Activated CD4-positive, alpha-beta T cell treated with anti-CD3 and anti-CD28 coated beads, Interleukin-2, amount 10 ng/mL, durations not matched to agents 7 days and 5 days (primary cell): ENCODE measurements at regions not wholly inside any gene's neighbourhood (a gene's known extent, or its start where the extent isn't known, plus 50 kb on each side); places are given as distances from the start of the nearest gene placed in this dataset.

ENCODE experiments used
- CTCF ChIA-PET: fragments of 350-600 bp; sonication (Branson Sonifier 250); formaldehyde crosslinking; loops from one replicate; lab custom pipeline; 2021; ENCODE audit warnings: antibody characterized with exemption; lab: Charles Lee
- POLR2A ChIA-PET: fragments of 350-600 bp; sonication (Branson Sonifier 250); formaldehyde crosslinking; loops from one replicate; lab custom pipeline; 2021; ENCODE audit warnings: antibody characterized with exemption; lab: Charles Lee
- DNase-seq: peaks from one replicate; pipeline ENCODE4 v3.0.0-alpha.2; 2020
- H3K27ac Mint-ChIP-seq: one replicate; pipeline ENCODE4 v1.8.0; 2021; ENCODE audit warnings: mild to moderate bottlenecking, moderate library complexity, mixed read lengths
- H3K27me3 Mint-ChIP-seq: one replicate; pipeline ENCODE4 v1.8.0; 2021; ENCODE audit warnings: mixed read lengths
- H3K36me3 Mint-ChIP-seq: one replicate; pipeline ENCODE4 v1.8.0; 2021; ENCODE audit warnings: low read depth, mixed read lengths
- H3K4me1 Mint-ChIP-seq: one replicate; pipeline ENCODE4 v1.8.0; 2021; ENCODE audit warnings: mixed read lengths
- H3K4me3 Mint-ChIP-seq: one replicate; pipeline ENCODE4 v1.8.0; 2021; ENCODE audit warnings: mild to moderate bottlenecking, moderate library complexity, mixed read lengths
- H3K9me3 Mint-ChIP-seq: one replicate; pipeline ENCODE4 v1.8.0; 2021; ENCODE audit warnings: mixed read lengths

DNA sequence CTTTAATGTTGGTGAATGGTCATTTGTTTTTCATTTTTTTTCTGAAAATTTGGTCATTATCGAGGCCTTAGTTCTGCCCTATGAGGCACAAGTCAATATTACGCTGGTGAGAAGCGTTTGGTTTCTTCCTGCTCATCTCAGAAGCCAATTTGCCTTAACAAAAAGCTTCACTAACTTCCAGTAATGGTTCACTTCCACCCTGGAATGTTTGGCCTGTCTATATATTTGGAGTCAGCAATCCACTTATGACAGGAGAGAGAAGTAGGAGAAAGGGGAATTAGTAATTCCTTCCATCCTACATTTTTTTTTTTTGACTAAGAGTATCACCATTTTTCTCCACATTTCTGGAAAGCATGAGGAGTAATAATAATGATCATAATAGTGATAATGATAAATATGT lies 124.4 kb downstream of the DIPK2A start:
- no peak for DNase-seq
- POLR2A ChIA-PET = no interaction called here
- Mint-ChIP-seq H3K4me3 (no peak overlapping the region), H3K36me3 (no peaks in the 10 kb centered on the region), H3K27ac (no peak overlapping the region), H3K4me1 (no peaks in the 10 kb centered on the region), H3K27me3 (peaks cover 2% of the 10 kb centered on the region), H3K9me3 (no peaks in the 10 kb centered on the region)
- CTCF ChIA-PET = no interaction called here

DNA sequence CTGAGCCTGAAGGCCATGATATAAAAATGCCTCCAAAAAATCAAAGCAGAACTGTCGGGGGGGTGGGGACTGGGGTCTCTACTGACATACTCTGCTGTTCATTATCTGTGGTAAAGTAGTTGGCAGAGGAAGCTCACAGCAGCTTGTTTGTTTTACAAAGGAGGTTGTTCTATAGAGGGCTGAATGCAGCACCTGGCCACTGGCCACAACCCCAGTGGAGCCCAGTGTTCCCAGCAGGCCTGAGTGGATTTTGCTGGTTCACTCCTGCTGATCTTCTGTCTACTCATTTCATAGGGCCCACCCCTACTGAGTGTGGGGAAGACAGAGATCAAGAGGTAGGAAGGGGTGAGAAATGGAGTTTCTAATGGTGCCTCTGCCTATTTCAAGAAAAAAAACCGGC lies 125.5 kb downstream of the DIPK2A start:
- no peaks in the 10 kb centered on the region for H3K27me3 Mint-ChIP-seq
- H3K27ac Mint-ChIP-seq = no peak overlapping the region
- POLR2A ChIA-PET = no interaction called here
- CTCF ChIA-PET = no interaction called here
- H3K36me3 Mint-ChIP-seq = no peaks in the 10 kb centered on the region
- no peaks in the 10 kb centered on the region for H3K9me3 Mint-ChIP-seq
- no peaks in the 10 kb centered on the region for H3K4me1 Mint-ChIP-seq
- no peak overlapping the region for H3K4me3 Mint-ChIP-seq
- DNase-seq = no peak

DNA sequence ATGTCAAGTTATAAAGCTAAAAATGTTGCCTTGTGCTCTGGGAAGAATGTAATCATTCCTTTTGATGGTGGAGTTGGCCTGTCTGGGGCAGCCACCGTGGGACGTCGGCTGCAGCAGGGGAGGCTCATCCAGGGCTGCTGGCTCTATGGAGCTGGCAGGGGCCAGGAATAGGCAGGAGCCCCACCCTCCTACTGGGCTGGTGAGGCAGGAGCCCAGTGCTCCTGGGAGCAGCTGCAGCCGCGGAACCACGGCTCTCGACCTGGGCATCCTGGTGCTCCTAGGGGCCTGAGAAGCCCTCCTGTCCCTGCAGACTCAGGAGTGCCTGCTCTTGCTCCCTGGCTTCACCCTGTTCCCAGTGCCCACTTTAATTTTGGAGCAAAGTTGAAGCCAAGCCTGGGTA lies 127.1 kb downstream of the DIPK2A start:
- no peaks in the 10 kb centered on the region for H3K4me1 Mint-ChIP-seq
- H3K4me3 Mint-ChIP-seq = no peak overlapping the region
- H3K27me3 Mint-ChIP-seq = no peaks in the 10 kb centered on the region
- POLR2A ChIA-PET = no interaction called here
- no peaks in the 10 kb centered on the region for H3K36me3 Mint-ChIP-seq
- CTCF ChIA-PET = no interaction called here
- DNase-seq = no peak
- H3K9me3 Mint-ChIP-seq = no peaks in the 10 kb centered on the region
- H3K27ac Mint-ChIP-seq = no peak overlapping the region

DNA sequence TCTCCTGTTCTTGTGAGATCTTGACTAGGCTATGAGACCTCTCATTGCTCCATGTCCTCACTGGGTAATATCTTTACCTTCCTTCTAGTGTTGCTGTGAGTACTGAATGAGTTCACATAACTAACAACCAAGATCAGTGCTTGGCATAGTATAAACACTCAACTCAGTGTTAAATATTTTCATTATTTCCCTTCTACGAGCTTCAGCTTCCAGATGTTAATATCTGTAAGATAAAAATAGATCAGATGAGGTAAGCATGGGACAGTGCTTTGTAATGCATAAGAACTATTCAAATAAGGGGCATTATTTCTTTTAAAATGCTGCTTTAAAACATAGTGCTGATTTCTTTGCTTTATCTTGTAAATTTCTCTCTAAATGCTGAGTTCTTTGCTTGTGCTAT lies 130.8 kb downstream of the DIPK2A start:
- no peak overlapping the region for H3K4me3 Mint-ChIP-seq
- no peaks in the 10 kb centered on the region for H3K4me1 Mint-ChIP-seq
- H3K9me3 Mint-ChIP-seq = no peaks in the 10 kb centered on the region
- no peak for DNase-seq
- POLR2A ChIA-PET = no interaction called here
- no peak overlapping the region for H3K27ac Mint-ChIP-seq
- no peaks in the 10 kb centered on the region for H3K27me3 Mint-ChIP-seq
- H3K36me3 Mint-ChIP-seq = no peaks in the 10 kb centered on the region
- CTCF ChIA-PET = no interaction called here

DNA sequence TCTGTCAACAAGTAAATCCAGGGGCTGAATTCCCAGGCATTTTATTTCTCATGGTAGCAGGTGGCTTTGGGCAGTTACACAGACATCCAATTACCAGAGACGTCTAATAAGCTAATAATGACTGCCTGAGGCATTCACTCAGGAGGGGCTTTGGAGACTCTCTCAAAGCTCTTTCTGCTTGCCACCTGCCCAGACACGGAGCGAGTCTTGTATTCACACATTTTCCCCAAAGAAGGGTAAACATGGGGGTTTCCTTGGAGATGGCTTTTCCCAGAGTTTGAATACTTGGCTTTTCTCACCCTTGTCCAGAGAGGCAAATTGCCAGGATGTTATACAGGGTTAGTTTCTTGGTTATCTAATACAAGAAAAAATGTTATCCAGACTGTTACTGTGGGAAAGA lies 132.6 kb downstream of the DIPK2A start:
- no peaks in the 10 kb centered on the region for H3K9me3 Mint-ChIP-seq
- H3K27ac Mint-ChIP-seq = no peak overlapping the region
- POLR2A ChIA-PET = no interaction called here
- H3K4me3 Mint-ChIP-seq = no peak overlapping the region
- no peak for DNase-seq
- H3K36me3 Mint-ChIP-seq = no peaks in the 10 kb centered on the region
- H3K27me3 Mint-ChIP-seq = no peaks in the 10 kb centered on the region
- H3K4me1 Mint-ChIP-seq = no peaks in the 10 kb centered on the region
- CTCF ChIA-PET = no interaction called here

DNA sequence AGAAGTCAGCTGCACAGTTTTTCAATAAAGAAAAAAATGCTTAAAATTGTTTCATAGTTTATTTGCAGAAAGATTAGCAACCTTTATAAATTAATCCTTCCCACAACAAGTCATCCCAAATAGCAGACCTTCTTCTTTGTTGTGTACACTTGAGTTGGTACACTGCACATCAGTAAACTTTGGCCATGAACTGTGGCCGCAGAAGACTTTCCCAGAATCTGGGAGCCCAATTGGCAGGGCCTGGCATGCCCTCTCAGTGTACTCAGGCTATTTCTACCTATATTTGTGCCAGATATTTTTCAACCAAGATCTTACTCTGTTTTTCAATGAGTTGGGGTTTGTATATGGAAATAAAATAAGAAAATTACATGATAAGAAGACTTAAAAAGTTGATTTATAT lies 133.1 kb downstream of the DIPK2A start:
- H3K27ac Mint-ChIP-seq = no peak overlapping the region
- H3K27me3 Mint-ChIP-seq = no peaks in the 10 kb centered on the region
- no peaks in the 10 kb centered on the region for H3K9me3 Mint-ChIP-seq
- H3K36me3 Mint-ChIP-seq = no peaks in the 10 kb centered on the region
- ChIA-PET CTCF (no interaction called here), POLR2A (no interaction called here)
- DNase-seq = no peak
- no peaks in the 10 kb centered on the region for H3K4me1 Mint-ChIP-seq
- no peak overlapping the region for H3K4me3 Mint-ChIP-seq

DNA sequence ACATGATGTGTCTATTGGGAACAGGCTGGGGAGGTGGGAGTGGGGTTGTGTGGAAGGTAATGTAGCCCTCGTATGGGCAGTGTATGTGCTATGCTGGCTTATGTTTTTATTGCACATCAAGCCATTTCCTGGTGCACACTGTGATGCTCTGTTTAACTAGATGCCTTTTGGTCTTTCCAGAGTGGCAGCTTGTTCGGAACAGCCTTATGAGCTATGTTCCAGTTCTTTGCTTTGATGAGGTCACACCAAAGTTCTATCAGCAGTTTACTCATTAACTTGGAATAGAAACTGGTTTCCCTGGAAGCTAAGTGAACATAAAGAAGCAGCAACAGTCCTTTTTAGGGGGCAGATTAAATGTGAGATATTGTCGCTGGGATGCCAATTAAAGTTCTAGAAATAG lies 133.9 kb downstream of the DIPK2A start:
- CTCF ChIA-PET = no interaction called here
- H3K27ac Mint-ChIP-seq = no peak overlapping the region
- H3K27me3 Mint-ChIP-seq = no peaks in the 10 kb centered on the region
- no peak for DNase-seq
- H3K36me3 Mint-ChIP-seq = no peaks in the 10 kb centered on the region
- H3K9me3 Mint-ChIP-seq = no peaks in the 10 kb centered on the region
- no peak overlapping the region for H3K4me3 Mint-ChIP-seq
- H3K4me1 Mint-ChIP-seq = no peaks in the 10 kb centered on the region
- POLR2A ChIA-PET = no interaction called here

DNA sequence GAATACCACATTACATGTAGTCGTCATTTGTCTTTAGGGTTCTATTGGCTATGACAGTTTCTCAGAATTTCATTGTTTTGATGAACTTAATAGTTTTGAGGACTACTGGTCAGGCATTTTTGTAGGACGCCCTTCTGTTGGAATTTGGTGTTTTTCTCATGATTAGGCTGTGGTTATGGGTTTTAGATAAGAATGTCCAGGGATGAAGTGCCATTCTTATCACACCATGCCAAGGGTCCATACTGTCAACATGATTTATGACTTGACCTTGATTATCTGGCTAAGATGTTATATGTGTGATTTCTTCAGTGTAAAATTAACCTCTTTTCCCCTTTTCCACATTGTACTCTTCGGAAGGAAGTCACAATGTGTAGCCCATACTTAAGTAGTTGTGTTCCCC lies 135.3 kb downstream of the DIPK2A start:
- H3K9me3 Mint-ChIP-seq = no peaks in the 10 kb centered on the region
- H3K36me3 Mint-ChIP-seq = no peaks in the 10 kb centered on the region
- no peak overlapping the region for H3K4me3 Mint-ChIP-seq
- no peak for DNase-seq
- no peaks in the 10 kb centered on the region for H3K4me1 Mint-ChIP-seq
- no peak overlapping the region for H3K27ac Mint-ChIP-seq
- H3K27me3 Mint-ChIP-seq = no peaks in the 10 kb centered on the region
- CTCF ChIA-PET = no interaction called here
- POLR2A ChIA-PET = no interaction called here

DNA sequence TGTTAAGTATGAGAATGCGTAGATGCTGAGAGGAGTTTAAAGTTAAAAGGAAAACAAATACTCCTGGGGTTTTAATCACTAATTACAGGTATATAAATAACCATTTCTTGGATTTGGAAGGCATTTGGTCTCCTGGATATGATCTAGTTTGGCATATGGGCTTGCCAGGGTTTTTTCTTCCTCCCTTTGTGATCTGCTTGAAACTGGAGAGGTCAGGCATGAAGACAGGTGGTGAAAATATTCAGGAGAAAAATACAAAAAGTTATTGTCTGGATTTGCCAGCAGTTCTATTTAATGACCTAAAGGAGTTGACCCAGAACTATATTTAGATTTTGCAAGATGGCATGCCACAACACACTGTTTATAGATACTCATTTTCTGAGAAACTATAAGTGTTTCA lies 136.3 kb downstream of the DIPK2A start:
- no peak overlapping the region for H3K4me3 Mint-ChIP-seq
- H3K9me3 Mint-ChIP-seq = no peaks in the 10 kb centered on the region
- ChIA-PET CTCF (no interaction called here), POLR2A (no interaction called here)
- no peaks in the 10 kb centered on the region for H3K36me3 Mint-ChIP-seq
- H3K27ac Mint-ChIP-seq = no peak overlapping the region
- DNase-seq = no peak
- H3K27me3 Mint-ChIP-seq = no peaks in the 10 kb centered on the region
- H3K4me1 Mint-ChIP-seq = no peaks in the 10 kb centered on the region

DNA sequence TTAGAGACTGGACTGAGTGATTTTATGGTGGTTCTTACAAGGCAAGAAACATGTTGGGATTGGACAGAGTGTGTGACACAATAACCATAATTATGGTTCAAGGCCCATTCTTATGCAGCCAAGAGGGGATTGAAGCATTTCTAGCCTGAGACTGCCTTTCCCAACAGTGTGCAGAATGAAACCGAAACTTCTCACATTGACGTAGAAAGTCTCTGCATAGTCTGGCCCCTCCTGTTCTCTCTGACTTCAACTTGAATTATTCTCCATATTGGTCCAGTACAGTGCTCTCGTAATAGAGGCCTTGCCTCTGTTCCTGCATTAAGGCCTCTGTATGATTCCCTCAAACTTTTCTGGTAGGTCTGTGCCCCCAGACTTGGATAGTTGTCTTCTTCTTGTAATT lies 138.3 kb downstream of the DIPK2A start:
- ChIA-PET CTCF (no interaction called here), POLR2A (no interaction called here)
- Mint-ChIP-seq H3K4me3 (no peak overlapping the region), H3K27ac (no peak overlapping the region), H3K4me1 (peaks cover 2% of the 10 kb centered on the region), H3K9me3 (no peaks in the 10 kb centered on the region), H3K27me3 (peaks cover 2% of the 10 kb centered on the region), H3K36me3 (no peaks in the 10 kb centered on the region)
- no peak for DNase-seq

DNA sequence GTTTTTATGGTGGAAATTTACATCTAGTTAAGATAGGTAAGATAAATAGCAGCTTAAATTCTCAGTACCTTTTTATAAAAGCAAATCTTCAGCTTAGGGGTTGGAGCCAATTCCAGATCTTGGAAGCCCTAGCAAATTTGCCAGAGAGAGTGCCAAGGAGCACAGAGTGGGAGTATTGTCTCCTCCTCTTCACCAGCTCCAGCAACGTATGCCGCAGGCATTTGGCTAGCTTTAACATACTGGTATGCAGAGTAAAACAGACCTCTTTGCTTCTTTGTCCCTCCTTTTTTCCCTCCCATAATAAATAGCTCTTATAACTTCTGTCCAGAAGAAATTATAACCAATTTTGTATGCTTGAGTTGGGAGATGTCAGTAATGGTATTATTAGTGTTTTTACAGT lies 140.4 kb downstream of the DIPK2A start:
- peaks cover 2% of the 10 kb centered on the region for H3K27me3 Mint-ChIP-seq
- no peaks in the 10 kb centered on the region for H3K9me3 Mint-ChIP-seq
- ChIA-PET POLR2A (no interaction called here), CTCF (no interaction called here)
- H3K4me3 Mint-ChIP-seq = no peak overlapping the region
- peaks cover 2% of the 10 kb centered on the region for H3K4me1 Mint-ChIP-seq
- H3K36me3 Mint-ChIP-seq = no peaks in the 10 kb centered on the region
- no peak overlapping the region for H3K27ac Mint-ChIP-seq
- no peak for DNase-seq

DNA sequence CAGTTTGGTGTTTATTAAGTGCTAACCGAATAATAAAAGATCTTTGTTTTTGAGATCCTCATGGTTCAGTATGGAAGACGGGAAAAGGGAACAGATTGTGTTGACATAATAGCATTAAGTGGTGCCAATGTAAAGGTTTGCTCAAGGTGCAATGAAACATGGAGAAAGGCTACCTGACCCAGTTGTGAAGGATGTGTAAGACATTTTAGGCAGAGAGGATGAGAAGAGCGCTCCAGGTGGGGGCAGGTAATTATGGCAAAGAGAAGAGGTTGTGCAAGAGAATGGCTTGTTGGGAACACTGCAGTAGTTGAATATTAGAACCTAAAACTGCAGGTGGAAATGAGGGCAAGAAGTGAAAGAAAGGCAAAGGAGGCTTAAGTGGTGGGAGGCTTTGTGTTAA lies 140.8 kb downstream of the DIPK2A start:
- DNase-seq = no peak
- ChIA-PET CTCF (no interaction called here), POLR2A (no interaction called here)
- Mint-ChIP-seq H3K9me3 (no peaks in the 10 kb centered on the region), H3K27me3 (peaks cover 2% of the 10 kb centered on the region), H3K4me1 (peaks cover 2% of the 10 kb centered on the region), H3K36me3 (no peaks in the 10 kb centered on the region), H3K4me3 (no peak overlapping the region), H3K27ac (no peak overlapping the region)

DNA sequence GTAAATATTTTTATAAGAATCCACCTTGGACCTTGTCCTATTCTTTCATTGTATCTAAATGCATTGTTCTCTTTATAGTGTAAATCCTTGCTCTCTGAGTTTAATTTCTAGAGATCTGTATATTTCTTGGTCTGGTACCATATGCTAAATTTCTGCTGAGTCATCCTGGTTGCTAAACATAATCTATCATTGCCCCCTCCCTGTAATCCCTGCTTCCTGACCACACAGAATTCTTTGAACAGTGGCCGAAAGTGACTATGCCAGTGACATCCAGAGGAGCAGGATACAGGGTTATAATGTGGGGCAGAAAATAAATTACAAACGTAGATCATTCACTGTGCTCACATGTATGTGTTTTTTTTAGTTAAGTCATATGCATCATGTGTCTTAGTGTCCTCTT lies 143.1 kb downstream of the DIPK2A start:
- POLR2A ChIA-PET = no interaction called here
- CTCF ChIA-PET = no interaction called here
- no peak overlapping the region for H3K27ac Mint-ChIP-seq
- H3K9me3 Mint-ChIP-seq = no peaks in the 10 kb centered on the region
- no peaks in the 10 kb centered on the region for H3K36me3 Mint-ChIP-seq
- peaks cover 2% of the 10 kb centered on the region for H3K4me1 Mint-ChIP-seq
- H3K27me3 Mint-ChIP-seq = peaks cover 2% of the 10 kb centered on the region
- no peak overlapping the region for H3K4me3 Mint-ChIP-seq
- no peak for DNase-seq

DNA sequence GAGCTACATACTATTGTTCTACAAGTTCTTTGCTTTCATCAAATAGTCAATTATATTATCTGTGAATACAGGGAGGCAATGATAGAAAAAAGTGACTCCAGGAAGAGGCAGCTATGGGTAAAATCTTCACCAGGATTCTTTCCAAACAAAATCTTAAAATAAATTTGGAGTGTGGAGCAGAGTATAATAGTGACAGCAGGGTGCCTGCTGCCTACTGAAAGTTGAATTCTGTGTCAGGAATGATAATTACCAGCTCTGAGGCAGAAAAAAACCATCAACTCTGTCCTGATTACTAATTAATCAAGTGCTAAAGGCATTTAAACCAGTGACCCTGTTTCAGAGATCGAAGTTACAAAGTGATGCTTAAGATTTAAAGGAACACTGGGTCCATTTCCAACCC lies 148.0 kb downstream of the DIPK2A start:
- no peaks in the 10 kb centered on the region for H3K27me3 Mint-ChIP-seq

DNA sequence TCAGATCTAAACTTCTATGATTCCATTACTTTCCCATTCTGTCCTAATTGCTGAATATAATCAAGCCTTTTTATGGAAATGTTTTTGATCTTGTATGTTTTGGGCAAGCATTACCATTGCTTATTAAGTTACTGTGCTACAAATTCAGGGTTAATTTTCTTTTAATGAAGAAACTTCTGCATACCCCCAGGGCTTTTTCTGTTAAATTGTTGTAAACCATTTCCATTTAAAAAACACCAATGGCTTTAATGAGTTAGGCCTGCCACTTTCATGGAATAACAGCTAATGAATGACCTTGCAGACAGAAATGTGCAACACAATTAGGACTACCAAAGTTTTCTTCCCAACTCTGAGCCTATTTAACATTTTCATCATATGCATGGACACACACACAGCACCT lies 150.0 kb downstream of the DIPK2A start:
- no peaks in the 10 kb centered on the region for H3K27me3 Mint-ChIP-seq
- POLR2A ChIA-PET = no interaction called here
- H3K36me3 Mint-ChIP-seq = no peaks in the 10 kb centered on the region
- CTCF ChIA-PET = no interaction called here
- no peak for DNase-seq
- no peak overlapping the region for H3K27ac Mint-ChIP-seq
- no peaks in the 10 kb centered on the region for H3K9me3 Mint-ChIP-seq
- no peaks in the 10 kb centered on the region for H3K4me1 Mint-ChIP-seq
- no peak overlapping the region for H3K4me3 Mint-ChIP-seq

More for the DNA sequence above, 148.0 kb downstream of the DIPK2A start:
- Mint-ChIP-seq H3K4me1 (peaks cover 2% of the 10 kb centered on the region), H3K4me3 (no peak overlapping the region), H3K9me3 (no peaks in the 10 kb centered on the region), H3K27ac (no peak overlapping the region), H3K36me3 (no peaks in the 10 kb centered on the region)
- POLR2A ChIA-PET = no interaction called here
- CTCF ChIA-PET = no interaction called here
- DNase-seq = no peak
